Panc1 (cell line): ENCODE measurements at regions not wholly inside any gene's neighbourhood (a gene's known extent, or its start where the extent isn't known, plus 50 kb on each side); places are given as distances from the start of the nearest gene placed in this dataset.

Experiments used
- POLR2AphosphoS5 ChIP-seq: IDR thresholded peaks from 2 replicates; pipeline ENCODE4 v1.6.1; 2012; ENCODE audit warnings: mild to moderate bottlenecking, low read depth, low read length, moderate library complexity
- REST ChIP-seq, 2 experiments: IDR thresholded peaks; 2 replicates each; pipeline ENCODE4 v1.6.1; 2011 to 2012; ENCODE audit warnings: low read depth in 2 of 2, control low read depth in 1 of 2, low read length in 1 of 2, mild to moderate bottlenecking in 1 of 2, moderate library complexity in 1 of 2; ENCODE audit not compliant: insufficient read depth in 1 of 2
- TF ChIP-seq, protein P1 (sequence below): fragments of 450-650 bp; IDR thresholded peaks from 2 replicates; pipeline ENCODE4 v1.5.1; 2017; ENCODE audit warnings: mild to moderate bottlenecking

- TF ChIP-seq, protein P1, sequence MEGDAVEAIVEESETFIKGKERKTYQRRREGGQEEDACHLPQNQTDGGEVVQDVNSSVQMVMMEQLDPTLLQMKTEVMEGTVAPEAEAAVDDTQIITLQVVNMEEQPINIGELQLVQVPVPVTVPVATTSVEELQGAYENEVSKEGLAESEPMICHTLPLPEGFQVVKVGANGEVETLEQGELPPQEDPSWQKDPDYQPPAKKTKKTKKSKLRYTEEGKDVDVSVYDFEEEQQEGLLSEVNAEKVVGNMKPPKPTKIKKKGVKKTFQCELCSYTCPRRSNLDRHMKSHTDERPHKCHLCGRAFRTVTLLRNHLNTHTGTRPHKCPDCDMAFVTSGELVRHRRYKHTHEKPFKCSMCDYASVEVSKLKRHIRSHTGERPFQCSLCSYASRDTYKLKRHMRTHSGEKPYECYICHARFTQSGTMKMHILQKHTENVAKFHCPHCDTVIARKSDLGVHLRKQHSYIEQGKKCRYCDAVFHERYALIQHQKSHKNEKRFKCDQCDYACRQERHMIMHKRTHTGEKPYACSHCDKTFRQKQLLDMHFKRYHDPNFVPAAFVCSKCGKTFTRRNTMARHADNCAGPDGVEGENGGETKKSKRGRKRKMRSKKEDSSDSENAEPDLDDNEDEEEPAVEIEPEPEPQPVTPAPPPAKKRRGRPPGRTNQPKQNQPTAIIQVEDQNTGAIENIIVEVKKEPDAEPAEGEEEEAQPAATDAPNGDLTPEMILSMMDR = no peak
- TF ChIP-seq POLR2AphosphoS5 = no peak
- no peak for TF ChIP-seq REST (IDR thresholded peaks at IDR 0.05; ENCODE audit: insufficient read depth in 1 of 2, low read depth in 2 of 2, low read length in 1 of 2)
Measured at GRCh38 chr1:115400891-115401290, 62.8 kb upstream of the NGF start.
